H1 (cell line): ENCODE measurements at regions not wholly inside any gene's neighbourhood (a gene's known extent, or its start where the extent isn't known, plus 50 kb on each side); places are given as distances from the start of the nearest gene placed in this dataset.

Experiments used
- NRF1 ChIP-seq: IDR thresholded peaks from 2 replicates; pipeline ENCODE4 v1.6.1; 2011; ENCODE audit warnings: mild to moderate bottlenecking, low read depth, low read length, improper control_type of control experiment

- no peak for TF ChIP-seq NRF1
- TF ChIP-seq, all 59 proteins: peak for 0
Measured at GRCh38 chr14:97594306-97594705, 797.1 kb downstream of the VRK1 start (continued).
